ENCODE measurements at regions not wholly inside any gene's neighbourhood (a gene's known extent, or its start where the extent isn't known, plus 50 kb on each side); places are given as distances from the start of the nearest gene placed in this dataset.

- DNase-seq, result no peak
Measured at GRCh38 chr5:2602451-2603271, 148.8 kb downstream of the IRX2 start.

- no peak for DNase-seq
Measured at GRCh38 chr5:2598503-2598902, 153.0 kb downstream of the IRX2 start.

GRCh38 chr5:2594701-2595100 is 156.8 kb downstream of the IRX2 start:
- DNase-seq, result no peak

- DNase-seq, result no peak
Measured at GRCh38 chr5:2592766-2593165, 158.7 kb downstream of the IRX2 start.

GRCh38 chr5:2591777-2592453 is 159.6 kb downstream of the IRX2 start:
- DNase-seq, result no peak

GRCh38 chr5:2588850-2589501 is 162.5 kb downstream of the IRX2 start:
- DNase-seq, result no peak

- no peak for DNase-seq
Measured at GRCh38 chr5:2587189-2588031, 164.1 kb downstream of the IRX2 start.

GRCh38 chr5:2586016-2586715 is 165.3 kb downstream of the IRX2 start:
- DNase-seq, result no peak

GRCh38 chr5:2584579-2585269 is 166.8 kb downstream of the IRX2 start:
- no peak for DNase-seq

GRCh38 chr5:2582507-2582906 is 169.0 kb downstream of the IRX2 start:
- no peak for DNase-seq

- DNase-seq, result no peak
Measured at GRCh38 chr5:2582106-2582505, 169.4 kb downstream of the IRX2 start.

GRCh38 chr5:2581418-2581817 is 170.1 kb downstream of the IRX2 start:
- no peak for DNase-seq

GRCh38 chr5:2579126-2579525 is 172.4 kb downstream of the IRX2 start:
- no peak for DNase-seq

- DNase-seq, result no peak
Measured at GRCh38 chr5:2577312-2578036, 174.0 kb downstream of the IRX2 start.

GRCh38 chr5:2576823-2577222 is 174.7 kb downstream of the IRX2 start:
- no peak for DNase-seq

GRCh38 chr5:2575871-2576270 is 175.6 kb downstream of the IRX2 start:
- DNase-seq, result no peak

GRCh38 chr5:2575292-2575691 is 176.2 kb downstream of the IRX2 start:
- DNase-seq, result no peak

GRCh38 chr5:2574155-2574554 is 177.3 kb downstream of the IRX2 start:
- DNase-seq, result no peak

GRCh38 chr5:2570586-2570985 is 180.9 kb downstream of the IRX2 start:
- no peak for DNase-seq

GRCh38 chr5:2569774-2570542 is 181.5 kb downstream of the IRX2 start:
- no peak for DNase-seq
